WTC11 (cell line): ENCODE measurements at regions not wholly inside any gene's neighbourhood (a gene's known extent, or its start where the extent isn't known, plus 50 kb on each side); places are given as distances from the start of the nearest gene placed in this dataset.

Experiments used
- ATAC-seq: fragments of 200-7000 bp; cut with Tn5 transposase; 2 replicates; pipeline ENCODE4 v1.10.0; 2021; ENCODE audit warnings: mild to moderate bottlenecking, moderate library complexity
- CTCF ChIA-PET: fragments of 300-600 bp; sonication (Branson Sonifier 250); formaldehyde crosslinking; loops from one replicate; lab custom pipeline; 2021; ENCODE audit warnings: antibody characterized with exemption; lab: Charles Lee
- POLR2A ChIA-PET: fragments of 350-600 bp; sonication (Branson Sonifier 250); formaldehyde crosslinking; loops from one replicate; lab custom pipeline; 2021; ENCODE audit warnings: antibody characterized with exemption; lab: Charles Lee
- DNase-seq: peaks from one replicate; pipeline ENCODE4 v3.0.0; 2021; ENCODE audit warnings: low spot score
- H3K27ac Mint-ChIP-seq: 2 replicates; pipeline ENCODE4 v1.8.0; 2021; ENCODE audit warnings: mixed read lengths
- H3K27me3 Mint-ChIP-seq: 2 replicates; pipeline ENCODE4 v1.8.0; 2021; ENCODE audit warnings: low read depth, mild to moderate bottlenecking, moderate library complexity, mixed read lengths
- H3K36me3 Mint-ChIP-seq: 2 replicates; pipeline ENCODE4 v1.8.0; 2021; ENCODE audit warnings: mixed read lengths
- H3K4me1 Mint-ChIP-seq: 2 replicates; pipeline ENCODE4 v1.8.0; 2022; ENCODE audit warnings: mixed read lengths
- H3K4me3 Mint-ChIP-seq: 2 replicates; pipeline ENCODE4 v1.8.0; 2021; ENCODE audit warnings: mild to moderate bottlenecking, moderate library complexity, mixed read lengths
- H3K9me3 Mint-ChIP-seq: 2 replicates; pipeline ENCODE4 v1.8.0; 2021; ENCODE audit warnings: mixed read lengths
- ATF1 ChIP-seq: sonication (generic); formaldehyde crosslinking; IDR thresholded peaks from 2 replicates; pipeline ENCODE4 v1.8.1; 2023; ENCODE audit warnings: mild to moderate bottlenecking, moderate library complexity, missing genetic modification reagents
- ATF2 ChIP-seq: sonication (generic); formaldehyde crosslinking; IDR thresholded peaks from 2 replicates; pipeline ENCODE4 v1.8.1; 2022; ENCODE audit warnings: low read depth, missing genetic modification reagents, borderline replicate concordance
- E2F1 ChIP-seq: sonication (generic); formaldehyde crosslinking; IDR thresholded peaks from 2 replicates; pipeline ENCODE4 v1.8.0; 2022; ENCODE audit warnings: mild to moderate bottlenecking, missing genetic modification reagents
- ELF4 ChIP-seq: sonication (generic); formaldehyde crosslinking; IDR thresholded peaks from 2 replicates; pipeline ENCODE4 v1.8.1; 2022; ENCODE audit warnings: low read depth, mild to moderate bottlenecking, moderate library complexity, missing genetic modification reagents
- EMX1 ChIP-seq: fragments of 250-450 bp; sonication (Bioruptor Pico); IDR thresholded peaks from 2 replicates; pipeline ENCODE4 v1.8.0; 2021; ENCODE audit warnings: mild to moderate bottlenecking
- HMGA2 ChIP-seq: fragments of 250-450 bp; sonication (Bioruptor Pico); IDR thresholded peaks from 2 replicates; pipeline ENCODE4 v1.4.0; 2021; ENCODE audit warnings: mild to moderate bottlenecking, moderate library complexity
- IRF2 ChIP-seq: sonication (generic); formaldehyde crosslinking; IDR thresholded peaks from 2 replicates; pipeline ENCODE4 v1.8.0; 2022; ENCODE audit warnings: low read depth, missing genetic modification reagents, borderline replicate concordance
- JAZF1 ChIP-seq: fragments of 250-450 bp; sonication (Bioruptor Pico); IDR thresholded peaks from 2 replicates; pipeline ENCODE4 v1.9.0; 2021; ENCODE audit warnings: moderate library complexity, mild to moderate bottlenecking, inconsistent platforms
- KAT7 ChIP-seq: sonication (generic); formaldehyde crosslinking; IDR thresholded peaks from 2 replicates; pipeline ENCODE4 v1.8.1; 2023; ENCODE audit warnings: missing genetic modification reagents, mild to moderate bottlenecking, borderline replicate concordance
- MLX ChIP-seq: sonication (generic); formaldehyde crosslinking; IDR thresholded peaks from 2 replicates; pipeline ENCODE4 v1.8.1; 2023; ENCODE audit warnings: mild to moderate bottlenecking, missing genetic modification reagents, moderate library complexity
- NFATC4 ChIP-seq: fragments of 250-450 bp; sonication (Bioruptor Pico); IDR thresholded peaks from 2 replicates; pipeline ENCODE4 v1.9.0; 2021; ENCODE audit warnings: mild to moderate bottlenecking
- NFYB ChIP-seq: sonication (generic); formaldehyde crosslinking; conservative IDR thresholded peaks from 2 replicates; pipeline ENCODE4 v1.8.0; 2022; ENCODE audit warnings: low read depth, missing genetic modification reagents
- SMAD3 ChIP-seq: sonication (generic); formaldehyde crosslinking; IDR thresholded peaks from 2 replicates; pipeline ENCODE4 v1.8.0; 2022; ENCODE audit warnings: missing genetic modification reagents, mild to moderate bottlenecking, borderline replicate concordance
- SMAD4 ChIP-seq: sonication (generic); formaldehyde crosslinking; IDR thresholded peaks from 2 replicates; pipeline ENCODE4 v1.8.0; 2022; ENCODE audit warnings: mild to moderate bottlenecking, missing genetic modification reagents
- SOX15 ChIP-seq: fragments of 250-450 bp; sonication (Bioruptor Pico); IDR thresholded peaks from 2 replicates; pipeline ENCODE4 v1.9.0; 2021; ENCODE audit warnings: mild to moderate bottlenecking
- ZBTB21 ChIP-seq: sonication (generic); formaldehyde crosslinking; IDR thresholded peaks from 2 replicates; pipeline ENCODE4 v1.8.1; 2023; ENCODE audit warnings: mild to moderate bottlenecking, missing genetic modification reagents, borderline replicate concordance
- ZBTB43 ChIP-seq: sonication (generic); formaldehyde crosslinking; IDR thresholded peaks from 2 replicates; pipeline ENCODE4 v1.8.1; 2023; ENCODE audit warnings: mild to moderate bottlenecking, missing genetic modification reagents
- ZNF138 ChIP-seq: sonication (generic); formaldehyde crosslinking; conservative IDR thresholded peaks from 2 replicates; pipeline ENCODE4 v1.8.1; 2022; ENCODE audit warnings: mild to moderate bottlenecking, moderate library complexity, missing genetic modification reagents
- ZNF281 ChIP-seq: sonication (generic); formaldehyde crosslinking; IDR thresholded peaks from 2 replicates; pipeline ENCODE4 v1.8.0; 2023; ENCODE audit warnings: mild to moderate bottlenecking, missing genetic modification reagents

GRCh38 chr7:156496865-156497264, 143.7 kb upstream of the RNF32 start:
- Mint-ChIP-seq H3K27me3 (no peaks in the 10 kb centered on the region), H3K9me3 (peaks cover 5% of the 10 kb centered on the region; the same call in 1 of the 2 replicates), H3K4me3 (no peak overlapping the region), H3K4me1 (no peaks in the 10 kb centered on the region), H3K27ac (no peak overlapping the region), H3K36me3 (no peaks in the 10 kb centered on the region)
- POLR2A ChIA-PET = no interaction called here
- DNase-seq = no peak
- CTCF ChIA-PET = no interaction called here
- TF ChIP-seq ZBTB43 = no peak
- TF ChIP-seq SMAD3 = no peak
- TF ChIP-seq ATF2 = no peak
- no peak for TF ChIP-seq MLX (CRISPR knock-in tag)
- no peak for TF ChIP-seq SMAD4 (CRISPR knock-in tag)
- no peak for TF ChIP-seq JAZF1 (CRISPR knock-in tag)
- no peak for TF ChIP-seq HMGA2 (CRISPR knock-in tag)
- TF ChIP-seq EMX1 = no peak
- TF ChIP-seq E2F1 = no peak
- no peak for TF ChIP-seq NFATC4 (CRISPR knock-in tag)
- TF ChIP-seq ZNF138 (CRISPR knock-in tag) = no peak
- TF ChIP-seq KAT7 (CRISPR knock-in tag) = no peak
- no peak for ATAC-seq

- no peaks in the 10 kb centered on the region for H3K27me3 Mint-ChIP-seq
- no peak overlapping the region for H3K4me3 Mint-ChIP-seq
- H3K27ac Mint-ChIP-seq = no peak overlapping the region
- ATAC-seq = no peak; the same call in 1 of the 2 replicates
- DNase-seq = no peak
- H3K9me3 Mint-ChIP-seq = peaks cover 3% of the 10 kb centered on the region; the same call in 1 of the 2 replicates
- CTCF ChIA-PET = no interaction called here
- no peaks in the 10 kb centered on the region for H3K36me3 Mint-ChIP-seq
- TF ChIP-seq KAT7 (CRISPR knock-in tag) (no peak), SOX15 (CRISPR knock-in tag) (no peak), ATF1 (no peak), SMAD3 (no peak), ELF4 (CRISPR knock-in tag) (no peak), ZNF281 (CRISPR knock-in tag) (no peak), ZBTB21 (no peak), NFYB (CRISPR knock-in tag) (no peak), IRF2 (CRISPR knock-in tag) (no peak)
- TF ChIP-seq, all 79 proteins: peak for 0
- POLR2A ChIA-PET = no interaction called here
- no peaks in the 10 kb centered on the region for H3K4me1 Mint-ChIP-seq
Observed at GRCh38 chr7:156496363-156496769, 144.2 kb upstream of the RNF32 start.
